WTC11 (cell line): ENCODE measurements at regions not wholly inside any gene's neighbourhood (a gene's known extent, or its start where the extent isn't known, plus 50 kb on each side); places are given as distances from the start of the nearest gene placed in this dataset.

Experiments used
- ETV6 ChIP-seq: sonication (generic); formaldehyde crosslinking; IDR thresholded peaks from 2 replicates; pipeline ENCODE4 v1.8.1; 2022; ENCODE audit warnings: mild to moderate bottlenecking, missing genetic modification reagents
- ZNF396 ChIP-seq: fragments of 250-450 bp; sonication (Bioruptor Pico); IDR thresholded peaks from 2 replicates; pipeline ENCODE4 v1.8.0; 2021; ENCODE audit warnings: mild to moderate bottlenecking, moderate library complexity, borderline replicate concordance
- TF ChIP-seq, protein P1 (sequence below): fragments of 200-600 bp; IDR thresholded peaks from 2 replicates; pipeline ENCODE4 v1.8.0; 2022; ENCODE audit warnings: antibody characterized with exemption
- TF ChIP-seq, protein P2 (sequence below): sonication (generic); formaldehyde crosslinking; IDR thresholded peaks from 2 replicates; pipeline ENCODE4 v1.8.1; 2023; ENCODE audit warnings: mild to moderate bottlenecking, missing genetic modification reagents, moderate library complexity

DNA sequence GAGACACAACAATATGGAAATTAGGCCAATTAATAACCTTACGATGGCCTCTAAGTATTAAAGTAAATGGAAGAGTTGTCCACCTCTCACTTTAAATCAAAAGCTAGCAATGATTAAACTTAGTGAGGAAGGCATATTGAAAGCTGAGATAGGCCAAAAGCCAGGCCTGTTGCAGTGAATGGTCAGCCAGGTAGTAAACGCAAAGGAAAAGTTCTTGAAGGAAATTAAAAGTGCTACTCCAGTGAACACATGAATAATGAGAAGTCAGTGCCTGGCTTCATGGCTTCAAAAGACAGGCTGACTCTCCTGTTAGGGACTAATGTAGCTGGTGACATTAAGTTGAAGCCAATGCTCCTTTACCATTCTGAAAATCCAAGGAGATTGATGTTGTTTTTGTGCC lies 135.3 kb downstream of the NDUFA12 start:
- TF ChIP-seq ZNF396 (no peak), ETV6 (CRISPR knock-in tag) (no peak)
- TF ChIP-seq, protein P1, sequence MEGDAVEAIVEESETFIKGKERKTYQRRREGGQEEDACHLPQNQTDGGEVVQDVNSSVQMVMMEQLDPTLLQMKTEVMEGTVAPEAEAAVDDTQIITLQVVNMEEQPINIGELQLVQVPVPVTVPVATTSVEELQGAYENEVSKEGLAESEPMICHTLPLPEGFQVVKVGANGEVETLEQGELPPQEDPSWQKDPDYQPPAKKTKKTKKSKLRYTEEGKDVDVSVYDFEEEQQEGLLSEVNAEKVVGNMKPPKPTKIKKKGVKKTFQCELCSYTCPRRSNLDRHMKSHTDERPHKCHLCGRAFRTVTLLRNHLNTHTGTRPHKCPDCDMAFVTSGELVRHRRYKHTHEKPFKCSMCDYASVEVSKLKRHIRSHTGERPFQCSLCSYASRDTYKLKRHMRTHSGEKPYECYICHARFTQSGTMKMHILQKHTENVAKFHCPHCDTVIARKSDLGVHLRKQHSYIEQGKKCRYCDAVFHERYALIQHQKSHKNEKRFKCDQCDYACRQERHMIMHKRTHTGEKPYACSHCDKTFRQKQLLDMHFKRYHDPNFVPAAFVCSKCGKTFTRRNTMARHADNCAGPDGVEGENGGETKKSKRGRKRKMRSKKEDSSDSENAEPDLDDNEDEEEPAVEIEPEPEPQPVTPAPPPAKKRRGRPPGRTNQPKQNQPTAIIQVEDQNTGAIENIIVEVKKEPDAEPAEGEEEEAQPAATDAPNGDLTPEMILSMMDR = no peak
- TF ChIP-seq, protein P2, sequence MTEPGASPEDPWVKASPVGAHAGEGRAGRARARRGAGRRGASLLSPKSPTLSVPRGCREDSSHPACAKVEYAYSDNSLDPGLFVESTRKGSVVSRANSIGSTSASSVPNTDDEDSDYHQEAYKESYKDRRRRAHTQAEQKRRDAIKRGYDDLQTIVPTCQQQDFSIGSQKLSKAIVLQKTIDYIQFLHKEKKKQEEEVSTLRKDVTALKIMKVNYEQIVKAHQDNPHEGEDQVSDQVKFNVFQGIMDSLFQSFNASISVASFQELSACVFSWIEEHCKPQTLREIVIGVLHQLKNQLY = no peak
